ENCODE measurements at regions not wholly inside any gene's neighbourhood (a gene's known extent, or its start where the extent isn't known, plus 50 kb on each side); places are given as distances from the start of the nearest gene placed in this dataset.

DNA sequence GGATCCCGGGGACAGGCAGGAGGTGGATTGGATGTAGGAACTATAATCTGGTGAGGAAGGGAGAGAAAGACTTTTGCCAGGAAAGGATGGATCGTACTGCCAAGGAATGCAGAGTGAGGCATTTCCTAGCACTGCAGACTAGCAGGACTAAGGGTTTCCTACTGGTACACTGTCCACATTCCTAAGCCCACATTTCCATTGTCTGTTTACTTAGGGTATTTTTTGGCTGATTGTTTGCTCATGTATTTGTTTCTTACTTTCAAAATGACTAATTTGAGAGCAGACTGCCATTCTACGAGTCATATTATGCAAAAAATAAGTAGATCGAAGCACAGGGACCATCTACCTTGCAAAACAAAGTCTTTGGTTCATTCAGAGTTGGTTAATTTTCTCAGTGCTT, 1029.5 kb upstream of the NR2F2 start:
- TF ChIP-seq, protein P1, sequence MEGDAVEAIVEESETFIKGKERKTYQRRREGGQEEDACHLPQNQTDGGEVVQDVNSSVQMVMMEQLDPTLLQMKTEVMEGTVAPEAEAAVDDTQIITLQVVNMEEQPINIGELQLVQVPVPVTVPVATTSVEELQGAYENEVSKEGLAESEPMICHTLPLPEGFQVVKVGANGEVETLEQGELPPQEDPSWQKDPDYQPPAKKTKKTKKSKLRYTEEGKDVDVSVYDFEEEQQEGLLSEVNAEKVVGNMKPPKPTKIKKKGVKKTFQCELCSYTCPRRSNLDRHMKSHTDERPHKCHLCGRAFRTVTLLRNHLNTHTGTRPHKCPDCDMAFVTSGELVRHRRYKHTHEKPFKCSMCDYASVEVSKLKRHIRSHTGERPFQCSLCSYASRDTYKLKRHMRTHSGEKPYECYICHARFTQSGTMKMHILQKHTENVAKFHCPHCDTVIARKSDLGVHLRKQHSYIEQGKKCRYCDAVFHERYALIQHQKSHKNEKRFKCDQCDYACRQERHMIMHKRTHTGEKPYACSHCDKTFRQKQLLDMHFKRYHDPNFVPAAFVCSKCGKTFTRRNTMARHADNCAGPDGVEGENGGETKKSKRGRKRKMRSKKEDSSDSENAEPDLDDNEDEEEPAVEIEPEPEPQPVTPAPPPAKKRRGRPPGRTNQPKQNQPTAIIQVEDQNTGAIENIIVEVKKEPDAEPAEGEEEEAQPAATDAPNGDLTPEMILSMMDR (IDR thresholded peaks at IDR 0.05): no peak
- TF ChIP-seq POLR2A (IDR thresholded peaks at IDR 0.05): no peak

Data from uterus (tissue), 2 donors.